ENCODE measurements at regions not wholly inside any gene's neighbourhood (a gene's known extent, or its start where the extent isn't known, plus 50 kb on each side); places are given as distances from the start of the nearest gene placed in this dataset.

DNA sequence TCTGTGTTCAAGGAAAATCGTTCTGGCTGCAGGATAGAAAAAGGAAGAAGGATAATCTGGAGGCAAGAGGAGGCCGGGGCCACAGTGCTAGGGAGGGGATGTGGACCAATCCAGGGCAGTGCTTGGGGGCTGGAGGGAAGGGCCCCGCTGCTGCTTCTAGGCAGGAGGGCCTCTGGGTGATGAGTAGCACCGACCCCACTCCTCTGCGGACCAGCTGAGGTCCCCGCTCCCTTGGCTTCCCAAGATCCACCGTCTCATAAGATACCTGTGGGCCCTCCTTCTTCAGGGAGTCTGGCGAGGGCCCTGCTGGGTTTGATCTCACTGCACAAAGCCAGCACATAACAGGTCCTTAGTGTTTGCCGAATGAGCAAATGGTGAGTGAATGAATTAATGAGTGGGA lies 93.5 kb upstream of the MVB12B start:
- no peak overlapping the region for H3K9ac ChIP-seq (ENCODE audit: low read length)
- no peak overlapping the region for H3K4me3 ChIP-seq (ENCODE audit: low read length)
- no peaks in the 10 kb centered on the region for H3K79me2 ChIP-seq (replicated peaks; ENCODE audit: insufficient read depth, low read length)
- no peaks in the 10 kb centered on the region for H3K27me3 ChIP-seq (ENCODE audit: insufficient read depth, low read depth, low read length)
- no peaks in the 10 kb centered on the region for H3F3A ChIP-seq (ENCODE audit: insufficient read depth, low read length, poor library complexity, severe bottlenecking)
- no peaks in the 10 kb centered on the region for H3K9me3 ChIP-seq (ENCODE audit: low read length)
- H3K36me3 ChIP-seq (ENCODE audit: insufficient read depth, low read length), result no peaks in the 10 kb centered on the region
- no peak overlapping the region for H2AFZ ChIP-seq (ENCODE audit: low read depth, low read length)
- no peaks in the 10 kb centered on the region for H4K20me1 ChIP-seq (ENCODE audit: insufficient read depth)
- H3K4me2 ChIP-seq (ENCODE audit: low read length), result no peak overlapping the region
- no peaks in the 10 kb centered on the region for H3K9me2 ChIP-seq (ENCODE audit: insufficient read depth, low read length)
- TF ChIP-seq MXI1 (conservative IDR thresholded peaks at IDR 0.05; ENCODE audit: poor library complexity, severe bottlenecking), result no peak
- no peak for TF ChIP-seq EP300 (conservative IDR thresholded peaks at IDR 0.05; ENCODE audit: poor library complexity, severe bottlenecking)
- TF ChIP-seq POLR2AphosphoS5 (IDR thresholded peaks at IDR 0.05), result no peak
- no peak for TF ChIP-seq EZH2 (IDR thresholded peaks at IDR 0.05; ENCODE audit: borderline replicate concordance, insufficient read depth, low read length, poor library complexity, severe bottlenecking)
- TF ChIP-seq REST (IDR thresholded peaks at IDR 0.05; ENCODE audit: borderline replicate concordance), result no peak
- no peak for TF ChIP-seq TAF1 (IDR thresholded peaks at IDR 0.05; ENCODE audit: low read depth)
- TF ChIP-seq RAD21 (conservative IDR thresholded peaks at IDR 0.05), result no peak
- no peak for TF ChIP-seq SMC3 (conservative IDR thresholded peaks at IDR 0.05; ENCODE audit: poor library complexity)
- TF ChIP-seq, protein P1, sequence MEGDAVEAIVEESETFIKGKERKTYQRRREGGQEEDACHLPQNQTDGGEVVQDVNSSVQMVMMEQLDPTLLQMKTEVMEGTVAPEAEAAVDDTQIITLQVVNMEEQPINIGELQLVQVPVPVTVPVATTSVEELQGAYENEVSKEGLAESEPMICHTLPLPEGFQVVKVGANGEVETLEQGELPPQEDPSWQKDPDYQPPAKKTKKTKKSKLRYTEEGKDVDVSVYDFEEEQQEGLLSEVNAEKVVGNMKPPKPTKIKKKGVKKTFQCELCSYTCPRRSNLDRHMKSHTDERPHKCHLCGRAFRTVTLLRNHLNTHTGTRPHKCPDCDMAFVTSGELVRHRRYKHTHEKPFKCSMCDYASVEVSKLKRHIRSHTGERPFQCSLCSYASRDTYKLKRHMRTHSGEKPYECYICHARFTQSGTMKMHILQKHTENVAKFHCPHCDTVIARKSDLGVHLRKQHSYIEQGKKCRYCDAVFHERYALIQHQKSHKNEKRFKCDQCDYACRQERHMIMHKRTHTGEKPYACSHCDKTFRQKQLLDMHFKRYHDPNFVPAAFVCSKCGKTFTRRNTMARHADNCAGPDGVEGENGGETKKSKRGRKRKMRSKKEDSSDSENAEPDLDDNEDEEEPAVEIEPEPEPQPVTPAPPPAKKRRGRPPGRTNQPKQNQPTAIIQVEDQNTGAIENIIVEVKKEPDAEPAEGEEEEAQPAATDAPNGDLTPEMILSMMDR (IDR thresholded peaks at IDR 0.05; ENCODE audit: poor library complexity, severe bottlenecking), result no peak
- H3K27ac ChIP-seq (ENCODE audit: low read length), result no peak overlapping the region

GRCh38 chr9:126233913-126234525 lies 92.6 kb upstream of the MVB12B start:
- Histone ChIP-seq H3K27me3 (ENCODE audit: insufficient read depth, low read depth, low read length) (no peaks in the 10 kb centered on the region), H3K9me2 (ENCODE audit: insufficient read depth, low read length) (no peaks in the 10 kb centered on the region), H3K79me2 (replicated peaks; ENCODE audit: insufficient read depth, low read length) (no peaks in the 10 kb centered on the region), H3K9ac (ENCODE audit: low read length) (no peak overlapping the region), H3K4me3 (ENCODE audit: low read length) (no peak overlapping the region), H3K9me3 (ENCODE audit: low read length) (no peaks in the 10 kb centered on the region), H3K36me3 (ENCODE audit: insufficient read depth, low read length) (no peaks in the 10 kb centered on the region), H2AFZ (ENCODE audit: low read depth, low read length) (no peak overlapping the region), H4K20me1 (ENCODE audit: insufficient read depth) (no peaks in the 10 kb centered on the region), H3F3A (ENCODE audit: insufficient read depth, low read length, poor library complexity, severe bottlenecking) (no peaks in the 10 kb centered on the region), H3K4me2 (ENCODE audit: low read length) (no peak overlapping the region), H3K27ac (ENCODE audit: low read length) (no peak overlapping the region)
- no peak for TF ChIP-seq REST (IDR thresholded peaks at IDR 0.05; ENCODE audit: borderline replicate concordance)
